B cell (primary cell): ENCODE measurements at regions not wholly inside any gene's neighbourhood (a gene's known extent, or its start where the extent isn't known, plus 50 kb on each side); places are given as distances from the start of the nearest gene placed in this dataset.

Source experiments
- ATAC-seq: fragments of 200-7000 bp; cut with Tn5 transposase; one replicate; pipeline ENCODE4 v1.10.0; 2021; ENCODE audit warnings: low read depth, mild to moderate bottlenecking, moderate number of reproducible peaks, moderate library complexity
- CTCF ChIA-PET: fragments of 350-600 bp; sonication (Branson Sonifier 250); formaldehyde crosslinking; loops from one replicate; lab custom pipeline; 2021; ENCODE audit warnings: antibody characterized with exemption, inconsistent platforms; lab: Charles Lee
- POLR2A ChIA-PET: fragments of 350-600 bp; sonication (Branson Sonifier 250); formaldehyde crosslinking; loops from one replicate; lab custom pipeline; 2021; ENCODE audit warnings: antibody characterized with exemption; lab: Charles Lee
- DNase-seq: peaks from one replicate; pipeline ENCODE4 v3.0.0; 2013
- H2AFZ ChIP-seq: 2 replicates; pipeline ENCODE4 v1.6.1; 2012; ENCODE audit warnings: mild to moderate bottlenecking, low read depth, low read length; ENCODE audit not compliant: insufficient read depth, poor library complexity, severe bottlenecking
- H3K27ac ChIP-seq, 2 donors: 1 replicate in 1 of 2; 2 replicates in 1 of 2; pipeline ENCODE4 v1.5.1; 2012 to 2013; ENCODE audit warnings: low read length in 2 of 2, mild to moderate bottlenecking in 2 of 2, moderate library complexity in 1 of 2
- H3K27me3 ChIP-seq, 4 experiments: fragments of 200-600 bp in 1 of 4; sonication (generic) in 1 of 4; replicated peaks in 1 of 4; 1 replicate in 2 of 4; 2 replicates in 2 of 4; pipeline versions ENCODE4 v1.6.1 to v1.7.0; 2013 to 2016; ENCODE audit warnings: low read length in 3 of 4, mild to moderate bottlenecking in 2 of 4, mixed read lengths in 1 of 4, moderate library complexity in 1 of 4; ENCODE audit not compliant: insufficient read depth in 4 of 4, control insufficient read depth in 3 of 4; ENCODE audit errors: control extremely low read depth in 1 of 4
- H3K36me3 ChIP-seq, 2 experiments: replicated peaks in 1 of 2; 1 replicate in 1 of 2; 2 replicates in 1 of 2; pipeline versions ENCODE4 v1.6.1 to v1.7.1; 2013; ENCODE audit warnings: low read length in 1 of 2; ENCODE audit not compliant: insufficient read depth in 2 of 2, control insufficient read depth in 1 of 2; ENCODE audit errors: control extremely low read depth in 1 of 2, extremely low read depth in 1 of 2
- H3K4me1 ChIP-seq, 2 donors: fragments of 200-600 bp in 1 of 2; sonication (generic) in 1 of 2; 1 replicate in 1 of 2; 2 replicates in 1 of 2; pipeline versions ENCODE4 v1.5.1 to v1.6.1; 2013 to 2017; ENCODE audit warnings: low read length in 2 of 2; ENCODE audit not compliant: control insufficient read depth in 2 of 2, insufficient read depth in 2 of 2
- H3K4me2 ChIP-seq: replicated peaks from 2 replicates; pipeline ENCODE3; 2012; ENCODE audit warnings: mild to moderate bottlenecking, low read depth, low read length; ENCODE audit not compliant: poor library complexity, severe bottlenecking
- H3K4me3 ChIP-seq, 5 experiments: fragments of 200-600 bp in 1 of 5; sonication (generic) in 1 of 5; 1 replicate in 3 of 5; 2 replicates in 2 of 5; pipeline versions ENCODE4 v1.5.1 to v1.7.0; 2011 to 2016; ENCODE audit warnings: low read length in 4 of 5, mild to moderate bottlenecking in 4 of 5, low read depth in 2 of 5, control low read depth in 1 of 5, moderate library complexity in 1 of 5; ENCODE audit not compliant: insufficient read depth in 1 of 5; ENCODE audit errors: control extremely low read depth in 1 of 5, extremely low read depth in 1 of 5
- H3K79me2 ChIP-seq: fragments of 200-600 bp; sonication (generic); one replicate; pipeline ENCODE4 v1.6.0; 2016; ENCODE audit warnings: low read length; ENCODE audit not compliant: control insufficient read depth, insufficient read depth
- H3K9ac ChIP-seq: fragments of 200-600 bp; sonication (generic); 2 replicates; pipeline ENCODE4 v1.6.1; 2017; ENCODE audit warnings: mild to moderate bottlenecking, low read length, moderate library complexity
- H3K9me3 ChIP-seq, 3 donors: one replicate each; pipeline versions ENCODE4 v1.6.1 to v1.7.1; 2013; ENCODE audit warnings: low read length in 2 of 3; ENCODE audit not compliant: control insufficient read depth in 2 of 3, insufficient read depth in 1 of 3; ENCODE audit errors: control extremely low read depth in 1 of 3
- H4K20me1 ChIP-seq: 2 replicates; pipeline ENCODE4 v1.6.0; 2012; ENCODE audit warnings: mild to moderate bottlenecking, low read length; ENCODE audit not compliant: insufficient read depth, control insufficient read depth, poor library complexity, severe bottlenecking
- H3K27ac Mint-ChIP-seq: one replicate; pipeline ENCODE4 v1.8.0; 2021; ENCODE audit warnings: mixed read lengths
- H3K27me3 Mint-ChIP-seq: one replicate; pipeline ENCODE4 v1.8.0; 2021; ENCODE audit warnings: mixed read lengths
- H3K4me1 Mint-ChIP-seq: one replicate; pipeline ENCODE4 v1.8.0; 2021; ENCODE audit warnings: mixed read lengths
- H3K4me3 Mint-ChIP-seq: one replicate; pipeline ENCODE4 v1.8.0; 2021; ENCODE audit warnings: mixed read lengths
- H3K9me3 Mint-ChIP-seq: one replicate; pipeline ENCODE4 v1.8.0; 2022; ENCODE audit warnings: mixed read lengths; ENCODE audit not compliant: insufficient read depth
- CTCF ChIP-seq: fragments of 200-600 bp; IDR thresholded peaks from one replicate; pipeline ENCODE4 v1.8.0; 2022; ENCODE audit warnings: antibody characterized with exemption, mild to moderate bottlenecking
- EZH2 ChIP-seq: IDR thresholded peaks from 2 replicates; pipeline ENCODE4 v1.6.1; 2012; ENCODE audit warnings: borderline replicate concordance, low read depth, mild to moderate bottlenecking, moderate library complexity, low read length; ENCODE audit not compliant: insufficient read depth, poor library complexity, severe bottlenecking
- intact Hi-C: fragments of 100-400 bp; cut with micrococcal nuclease; formaldehyde crosslinking; loops from one replicate; pipeline ENCODE4 v1.10.0; 2022

DNA sequence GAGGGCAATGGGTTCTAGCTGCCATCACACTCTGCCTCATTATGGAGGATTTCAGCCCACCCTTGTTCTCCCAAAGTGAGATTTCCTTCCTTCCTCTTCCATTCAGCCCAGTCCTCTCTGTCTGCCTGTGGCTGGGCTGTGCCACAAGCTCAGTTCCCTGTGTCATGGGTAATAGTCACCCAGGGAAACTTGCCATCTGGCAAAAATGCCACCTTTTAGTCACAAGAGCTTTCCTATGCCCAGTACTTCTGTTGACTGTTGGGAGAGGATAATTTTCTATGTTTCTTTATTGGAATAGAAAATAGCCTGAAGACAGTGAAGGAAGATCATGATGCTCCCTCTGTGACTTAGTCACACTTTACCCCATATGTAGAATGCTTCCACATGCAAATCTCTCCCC, 71.4 kb downstream of the TLR4 start:
- no peak overlapping the region for H3K27ac Mint-ChIP-seq
- Histone ChIP-seq H3K4me2 (no peak overlapping the region), H3K27me3 (peaks cover 0 to 4% (median 0%) of the 10 kb centered on the region in 4 experiments), H3K4me1 (no peaks in the 10 kb centered on the region), H3K9ac (no peak overlapping the region), H3K27ac (no peak overlapping the region), H4K20me1 (no peaks in the 10 kb centered on the region), H3K4me3 (no peak overlapping the region), H3K36me3 (no peaks in the 10 kb centered on the region), H3K9me3 (no peaks in the 10 kb centered on the region), H3K79me2 (no peaks in the 10 kb centered on the region), H2AFZ (no peak overlapping the region)
- TF ChIP-seq CTCF (no peak), EZH2 (no peak)
- H3K4me1 Mint-ChIP-seq: peaks cover 3% of the 10 kb centered on the region
- H3K27me3 Mint-ChIP-seq: peaks cover 42% of the 10 kb centered on the region
- ATAC-seq (no peak), DNase-seq (no peak)
- ChIA-PET CTCF (interaction anchor here (1.1 kb wide), 1 partner anchor 9 kb away, joined by 4 read pairs; no protein-coding TSS in a partner anchor), POLR2A (no interaction called here)
- no peak overlapping the region for H3K4me3 Mint-ChIP-seq
- no peaks in the 10 kb centered on the region for H3K9me3 Mint-ChIP-seq
- intact Hi-C loops: no loop called here

- H3K4me1 Mint-ChIP-seq: peaks cover 3% of the 10 kb centered on the region
- Histone ChIP-seq H2AFZ (no peak overlapping the region), H3K27ac (no peak overlapping the region), H4K20me1 (no peaks in the 10 kb centered on the region), H3K36me3 (no peaks in the 10 kb centered on the region), H3K4me2 (no peak overlapping the region), H3K9ac (no peak overlapping the region), H3K4me3 (no peak overlapping the region), H3K4me1 (peaks cover 0 to 1% of the 10 kb centered on the region in 2 donors), H3K27me3 (peaks cover 0 to 4% (median 0%) of the 10 kb centered on the region in 4 experiments), H3K79me2 (no peaks in the 10 kb centered on the region), H3K9me3 (no peaks in the 10 kb centered on the region)
- no peak overlapping the region for H3K4me3 Mint-ChIP-seq
- no peak overlapping the region for H3K27ac Mint-ChIP-seq
- TF ChIP-seq EZH2 (no peak), CTCF (no peak)
- ATAC-seq (no peak), DNase-seq (peak; percentile 23)
- intact Hi-C loops: no loop called here
- CTCF ChIA-PET: no interaction called here
- H3K27me3 Mint-ChIP-seq: peaks cover 24% of the 10 kb centered on the region
- no peaks in the 10 kb centered on the region for H3K9me3 Mint-ChIP-seq
- POLR2A ChIA-PET: no interaction called here
These were observed 73.6 kb downstream of the TLR4 start for GRCh38 chr9:117777823-117778222.
